Left ventricle myocardium inferior (tissue), 1 donor: ENCODE measurements at regions not wholly inside any gene's neighbourhood (a gene's known extent, or its start where the extent isn't known, plus 50 kb on each side); places are given as distances from the start of the nearest gene placed in this dataset.
"Not testable (repeated sequence)": the region's sequence is repeated elsewhere in the genome, so short reads cannot be mapped to it uniquely, and the experiment has no call there.

Experiments
- DNase-seq: peaks from one replicate; pipeline ENCODE4 v3.0.0-alpha.2; 2020
- H3K27ac ChIP-seq: fragments of 200-600 bp; replicated peaks from 2 replicates; pipeline ENCODE4 v1.8.0; 2021
- H3K27me3 ChIP-seq: fragments of 200-600 bp; 2 replicates; pipeline ENCODE4 v1.8.0; 2021; ENCODE audit warnings: low read depth
- H3K36me3 ChIP-seq: fragments of 200-600 bp; 2 replicates; pipeline ENCODE4 v1.8.0; 2021
- H3K4me1 ChIP-seq: fragments of 200-600 bp; 2 replicates; pipeline ENCODE4 v1.8.0; 2021
- H3K4me3 ChIP-seq: fragments of 200-600 bp; 2 replicates; pipeline ENCODE4 v1.8.0; 2021; ENCODE audit warnings: mild to moderate bottlenecking, moderate library complexity
- H3K9me3 ChIP-seq: fragments of 200-600 bp; replicated peaks from 2 replicates; pipeline ENCODE4 v1.8.0; 2021
- CTCF ChIP-seq: fragments of 200-600 bp; IDR thresholded peaks from 2 replicates; pipeline ENCODE4 v1.8.0; 2021; ENCODE audit warnings: antibody characterized with exemption, mild to moderate bottlenecking, borderline replicate concordance
- intact Hi-C: fragments of 100-400 bp; cut with micrococcal nuclease; formaldehyde crosslinking; loops from one replicate; pipeline ENCODE4 v1.11.0; 2022
- donor health status: DM: no; HTN: yes; CAD: no; lungs with severe emphysema.

GRCh38 chr16:65376601-65377000 lies 254.7 kb upstream of the CDH11 start:
- DNase-seq, result no peak
- H3K27me3 ChIP-seq, result no peaks in the 10 kb centered on the region
- no peak overlapping the region for H3K4me3 ChIP-seq
- H3K9me3 ChIP-seq, result no peaks in the 10 kb centered on the region
- H3K27ac ChIP-seq, result no peak overlapping the region
- no peak for TF ChIP-seq CTCF
- intact Hi-C loops, result loop anchor here (10.0 kb wide), 1 partner anchor 58 kb away; no protein-coding TSS in a partner anchor
- peaks cover 10% of the 10 kb centered on the region for H3K4me1 ChIP-seq
- no peaks in the 10 kb centered on the region for H3K36me3 ChIP-seq

GRCh38 chr16:65375651-65376050 lies 253.8 kb upstream of the CDH11 start:
- intact Hi-C loops, result loop anchor here (10.0 kb wide), 1 partner anchor 59 kb away; no protein-coding TSS in a partner anchor
- Histone ChIP-seq H3K27ac (no peak overlapping the region), H3K27me3 (no peaks in the 10 kb centered on the region), H3K36me3 (no peaks in the 10 kb centered on the region), H3K4me1 (peaks cover 10% of the 10 kb centered on the region), H3K9me3 (no peaks in the 10 kb centered on the region), H3K4me3 (no peak overlapping the region)
- no peak for TF ChIP-seq CTCF
- no peak for DNase-seq

GRCh38 chr16:65373097-65373496 lies 251.2 kb upstream of the CDH11 start:
- no peak for TF ChIP-seq CTCF
- no peaks in the 10 kb centered on the region for H3K9me3 ChIP-seq

GRCh38 chr16:65372171-65372570 lies 250.3 kb upstream of the CDH11 start:
- intact Hi-C loops, result loop anchor here (10.0 kb wide), 1 partner anchor 63 kb away; no protein-coding TSS in a partner anchor
- DNase-seq, result no peak
- no peak for TF ChIP-seq CTCF
- Histone ChIP-seq H3K27me3 (no peaks in the 10 kb centered on the region), H3K9me3 (no peaks in the 10 kb centered on the region), H3K4me3 (no peak overlapping the region), H3K27ac (no peak overlapping the region), H3K4me1 (peaks cover 10% of the 10 kb centered on the region), H3K36me3 (no peaks in the 10 kb centered on the region)

More at GRCh38 chr16:65373097-65373496, 251.2 kb upstream of the CDH11 start:
- no peaks in the 10 kb centered on the region for H3K27me3 ChIP-seq
- H3K4me1 ChIP-seq, result peaks cover 10% of the 10 kb centered on the region
- no peak overlapping the region for H3K4me3 ChIP-seq
- H3K27ac ChIP-seq, result no peak overlapping the region
- no peak for DNase-seq
- intact Hi-C loops, result loop anchor here (10.0 kb wide), 1 partner anchor 62 kb away; no protein-coding TSS in a partner anchor
- H3K36me3 ChIP-seq, result no peaks in the 10 kb centered on the region

GRCh38 chr16:65365732-65366715 lies 244.2 kb upstream of the CDH11 start:
- DNase-seq, result no peak
- Histone ChIP-seq H3K27ac (no peak overlapping the region), H3K27me3 (no peaks in the 10 kb centered on the region), H3K9me3 (no peaks in the 10 kb centered on the region), H3K4me3 (no peak overlapping the region), H3K36me3 (no peaks in the 10 kb centered on the region), H3K4me1 (no peaks in the 10 kb centered on the region)
- no peak for TF ChIP-seq CTCF
- intact Hi-C loops, result no loop called here

GRCh38 chr16:65356721-65357120 lies 234.9 kb upstream of the CDH11 start:
- H3K9me3 ChIP-seq, H3K36me3 ChIP-seq, H3K4me1 ChIP-seq, H3K27ac ChIP-seq, H3K4me3 ChIP-seq, intact Hi-C loops, DNase-seq: not testable (repeated sequence)
- peaks cover 18% of the 10 kb centered on the region for H3K27me3 ChIP-seq
